Loucy (cell line): ENCODE measurements at regions not wholly inside any gene's neighbourhood (a gene's known extent, or its start where the extent isn't known, plus 50 kb on each side); places are given as distances from the start of the nearest gene placed in this dataset.

ENCODE experiments used
- H2AFZ ChIP-seq: fragments of 200-600 bp; sonication (generic); 2 replicates; pipeline ENCODE4 v1.6.0; 2016; ENCODE audit warnings: antibody characterized with exemption, mild to moderate bottlenecking, low read length, moderate library complexity
- H3F3A ChIP-seq: fragments of 200-600 bp; 2 replicates; pipeline ENCODE4 v1.6.0; 2016; ENCODE audit warnings: antibody characterized with exemption, low read depth, mild to moderate bottlenecking
- H3K27me3 ChIP-seq: fragments of 200-600 bp; sonication (generic); 2 replicates; pipeline ENCODE4 v1.6.1; 2014; ENCODE audit warnings: low read length, mild to moderate bottlenecking; ENCODE audit not compliant: insufficient read depth, poor library complexity, severe bottlenecking
- H3K36me3 ChIP-seq: fragments of 200-600 bp; sonication (generic); 2 replicates; pipeline ENCODE4 v1.6.1; 2016; ENCODE audit warnings: low read length; ENCODE audit not compliant: insufficient read depth
- H3K4me1 ChIP-seq: fragments of 200-600 bp; sonication (generic); 2 replicates; pipeline ENCODE4 v1.5.1; 2014; ENCODE audit warnings: low read length, mild to moderate bottlenecking; ENCODE audit not compliant: insufficient read depth, poor library complexity, severe bottlenecking
- H3K4me2 ChIP-seq: fragments of 200-600 bp; sonication (generic); 2 replicates; pipeline ENCODE4 v1.6.0; 2014; ENCODE audit warnings: antibody characterized with exemption, low read length, low read depth, mild to moderate bottlenecking; ENCODE audit not compliant: poor library complexity, severe bottlenecking
- H3K4me3 ChIP-seq: fragments of 200-600 bp; sonication (generic); 2 replicates; pipeline ENCODE4 v1.5.1; 2014; ENCODE audit warnings: low read length, mild to moderate bottlenecking, mixed read lengths; ENCODE audit not compliant: poor library complexity, severe bottlenecking
- H3K79me2 ChIP-seq: fragments of 200-600 bp; sonication (generic); 2 replicates; pipeline ENCODE4 v1.6.1; 2014; ENCODE audit warnings: low read length; ENCODE audit not compliant: insufficient read depth
- H3K9ac ChIP-seq: fragments of 200-600 bp; sonication (generic); 2 replicates; pipeline ENCODE4 v1.6.0; 2014; ENCODE audit warnings: mild to moderate bottlenecking, low read depth, low read length, moderate library complexity; ENCODE audit not compliant: poor library complexity, severe bottlenecking
- H3K9me2 ChIP-seq: fragments of 200-600 bp; sonication (generic); replicated peaks from 2 replicates; pipeline ENCODE4 v1.6.1; 2016; ENCODE audit warnings: low read depth, low read length, mixed read lengths
- H3K9me3 ChIP-seq: fragments of 200-600 bp; sonication (generic); 2 replicates; pipeline ENCODE4 v1.6.1; 2014; ENCODE audit warnings: mild to moderate bottlenecking, antibody characterized with exemption, low read length, low read depth; ENCODE audit not compliant: insufficient read depth
- H4K20me1 ChIP-seq: fragments of 200-600 bp; sonication (generic); 2 replicates; pipeline ENCODE4 v1.6.0; 2014; ENCODE audit warnings: antibody characterized with exemption, low read length, mild to moderate bottlenecking; ENCODE audit not compliant: insufficient read depth, poor library complexity, severe bottlenecking
- EZH2phosphoT487 ChIP-seq: fragments of 200-600 bp; IDR thresholded peaks from 2 replicates; pipeline ENCODE4 v1.6.1; 2018; ENCODE audit warnings: antibody characterized with exemption, mild to moderate bottlenecking, moderate library complexity, borderline replicate concordance
- TF ChIP-seq, protein P1 (sequence below): fragments of 200-600 bp; sonication (generic); conservative IDR thresholded peaks from 2 replicates; pipeline ENCODE4 v1.5.1; 2014; ENCODE audit warnings: mild to moderate bottlenecking, antibody characterized with exemption, low read length

DNA sequence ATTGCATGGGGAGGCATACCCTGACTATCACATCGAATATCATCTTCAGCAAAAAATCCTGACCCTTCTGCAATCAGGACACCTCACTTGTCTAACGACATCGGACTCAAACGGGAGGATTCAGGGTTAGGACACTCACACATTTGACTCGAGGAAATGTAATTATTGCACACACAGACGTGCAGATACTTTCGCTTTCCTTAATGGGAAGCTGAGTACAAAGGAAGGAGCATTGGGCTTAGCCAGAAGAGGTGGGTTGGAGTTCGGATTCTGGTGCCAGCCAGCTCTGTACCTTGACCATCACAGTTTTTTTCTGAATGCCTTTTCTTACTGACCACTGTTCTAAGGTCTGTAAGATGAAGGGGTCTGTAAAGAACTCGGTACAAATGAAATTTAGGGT, 260.4 kb downstream of the GALC start:
- Histone ChIP-seq H3K79me2 (no peaks in the 10 kb centered on the region), H2AFZ (no peak overlapping the region), H3K4me1 (no peaks in the 10 kb centered on the region), H3F3A (no peaks in the 10 kb centered on the region), H3K36me3 (no peaks in the 10 kb centered on the region), H3K4me2 (peak overlapping the region; percentile 18), H3K4me3 (peak overlapping the region; percentile 36), H3K27me3 (no peaks in the 10 kb centered on the region), H3K9me3 (no peaks in the 10 kb centered on the region), H4K20me1 (no peaks in the 10 kb centered on the region), H3K9ac (no peak overlapping the region), H3K9me2 (no peaks in the 10 kb centered on the region)
- no peak for TF ChIP-seq EZH2phosphoT487
- TF ChIP-seq, protein P1, sequence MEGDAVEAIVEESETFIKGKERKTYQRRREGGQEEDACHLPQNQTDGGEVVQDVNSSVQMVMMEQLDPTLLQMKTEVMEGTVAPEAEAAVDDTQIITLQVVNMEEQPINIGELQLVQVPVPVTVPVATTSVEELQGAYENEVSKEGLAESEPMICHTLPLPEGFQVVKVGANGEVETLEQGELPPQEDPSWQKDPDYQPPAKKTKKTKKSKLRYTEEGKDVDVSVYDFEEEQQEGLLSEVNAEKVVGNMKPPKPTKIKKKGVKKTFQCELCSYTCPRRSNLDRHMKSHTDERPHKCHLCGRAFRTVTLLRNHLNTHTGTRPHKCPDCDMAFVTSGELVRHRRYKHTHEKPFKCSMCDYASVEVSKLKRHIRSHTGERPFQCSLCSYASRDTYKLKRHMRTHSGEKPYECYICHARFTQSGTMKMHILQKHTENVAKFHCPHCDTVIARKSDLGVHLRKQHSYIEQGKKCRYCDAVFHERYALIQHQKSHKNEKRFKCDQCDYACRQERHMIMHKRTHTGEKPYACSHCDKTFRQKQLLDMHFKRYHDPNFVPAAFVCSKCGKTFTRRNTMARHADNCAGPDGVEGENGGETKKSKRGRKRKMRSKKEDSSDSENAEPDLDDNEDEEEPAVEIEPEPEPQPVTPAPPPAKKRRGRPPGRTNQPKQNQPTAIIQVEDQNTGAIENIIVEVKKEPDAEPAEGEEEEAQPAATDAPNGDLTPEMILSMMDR: no peak

DNA sequence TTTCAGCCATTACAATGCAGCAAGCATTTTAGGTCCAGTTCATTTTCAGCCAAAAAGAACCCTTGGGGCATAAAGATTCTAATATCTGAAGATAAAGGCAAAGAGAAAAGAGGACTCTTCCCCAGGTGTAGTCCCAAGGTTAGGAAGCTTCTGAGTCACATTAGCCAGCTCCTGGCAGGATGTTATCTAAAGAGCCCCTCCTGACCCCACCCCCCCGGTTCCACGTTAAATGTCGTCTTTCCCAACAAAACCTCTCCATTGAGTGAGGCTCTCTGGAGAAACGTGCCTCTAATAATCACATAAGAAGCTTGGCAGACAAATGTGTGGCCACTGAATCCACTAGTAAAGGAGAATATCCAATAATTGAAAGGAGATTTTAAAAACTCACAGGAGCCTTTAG, 267.7 kb downstream of the GALC start:
- H3K9me3 ChIP-seq: no peaks in the 10 kb centered on the region
- H3K4me1 ChIP-seq: no peaks in the 10 kb centered on the region
- no peak overlapping the region for H2AFZ ChIP-seq
- H4K20me1 ChIP-seq: no peaks in the 10 kb centered on the region
- no peaks in the 10 kb centered on the region for H3K36me3 ChIP-seq
- H3K9ac ChIP-seq: no peak overlapping the region
- no peaks in the 10 kb centered on the region for H3K9me2 ChIP-seq
- H3K4me3 ChIP-seq: no peak overlapping the region
- no peak for TF ChIP-seq EZH2phosphoT487
- TF ChIP-seq, protein P1: no peak
- H3K79me2 ChIP-seq: no peaks in the 10 kb centered on the region
- no peaks in the 10 kb centered on the region for H3F3A ChIP-seq
- no peak overlapping the region for H3K4me2 ChIP-seq
- no peaks in the 10 kb centered on the region for H3K27me3 ChIP-seq

DNA sequence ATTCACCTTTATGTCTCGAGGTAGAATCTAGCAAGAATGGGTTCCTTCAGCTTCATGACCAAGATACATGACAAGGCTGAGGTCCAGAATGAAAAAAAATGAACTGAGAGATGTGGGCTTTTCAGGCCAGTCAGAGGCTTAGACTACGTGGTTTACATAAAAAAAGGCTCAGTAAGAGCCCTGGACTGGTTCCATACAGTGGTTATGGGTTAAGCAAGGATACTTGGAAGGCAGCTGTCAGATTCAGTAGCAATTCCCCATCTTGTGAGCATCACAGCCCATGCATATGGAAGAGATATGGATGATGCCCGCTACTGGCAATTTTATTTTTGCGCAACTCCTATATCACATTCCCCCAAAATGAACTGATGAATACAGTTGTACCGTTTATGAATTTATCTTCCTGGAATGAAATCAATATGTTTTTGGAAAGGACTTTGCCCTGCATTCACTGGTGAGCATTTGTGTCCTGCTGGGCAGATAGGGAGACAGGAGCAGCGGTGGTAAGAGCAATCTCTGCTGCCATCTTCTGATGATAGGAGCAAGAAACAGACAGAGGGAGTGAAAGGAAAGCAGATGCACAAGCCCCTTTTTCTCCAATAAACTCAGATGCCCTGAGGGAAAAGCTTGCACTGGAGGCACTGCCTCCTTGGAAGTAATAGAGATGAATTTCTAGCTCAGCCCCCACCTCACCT, 280.4 kb downstream of the GALC start:
- no peaks in the 10 kb centered on the region for H3K36me3 ChIP-seq
- H3K9me2 ChIP-seq: no peaks in the 10 kb centered on the region
- no peaks in the 10 kb centered on the region for H3K4me1 ChIP-seq
- no peak overlapping the region for H3K9ac ChIP-seq
- TF ChIP-seq EZH2phosphoT487: no peak
- TF ChIP-seq, protein P1: no peak
- H3F3A ChIP-seq: no peaks in the 10 kb centered on the region
- no peaks in the 10 kb centered on the region for H3K79me2 ChIP-seq
- H3K4me3 ChIP-seq: no peak overlapping the region
- H2AFZ ChIP-seq: no peak overlapping the region
- no peaks in the 10 kb centered on the region for H3K27me3 ChIP-seq
- no peak overlapping the region for H3K4me2 ChIP-seq
- no peaks in the 10 kb centered on the region for H3K9me3 ChIP-seq
- no peaks in the 10 kb centered on the region for H4K20me1 ChIP-seq
